22Rv1 (cell line): ENCODE measurements at regions not wholly inside any gene's neighbourhood (a gene's known extent, or its start where the extent isn't known, plus 50 kb on each side); places are given as distances from the start of the nearest gene placed in this dataset.
"Not testable (repeated sequence)": the region's sequence is repeated elsewhere in the genome, so short reads cannot be mapped to it uniquely, and the experiment has no call there.

ENCODE experiments used
- H3K27ac ChIP-seq: fragments of 450-650 bp; 2 replicates; pipeline ENCODE4 v1.5.1; 2017
- CTCF ChIP-seq: fragments of 450-650 bp; IDR thresholded peaks from 2 replicates; pipeline ENCODE4 v1.5.1; 2017; ENCODE audit warnings: mild to moderate bottlenecking
- ZFX ChIP-seq: fragments of 450-650 bp; IDR thresholded peaks from 2 replicates; pipeline ENCODE4 v1.6.1; 2017; ENCODE audit warnings: antibody characterized with exemption, borderline replicate concordance

GRCh38 chr21:18723171-18723570 lies 319.6 kb upstream of the TMPRSS15 start:
- H3K27ac ChIP-seq = no peak overlapping the region
- TF ChIP-seq CTCF = no peak

GRCh38 chr21:18725653-18726052 lies 322.1 kb upstream of the TMPRSS15 start:
- TF ChIP-seq CTCF = peak; percentile 54
- no peak for TF ChIP-seq ZFX
- no peak overlapping the region for H3K27ac ChIP-seq

- TF ChIP-seq CTCF = no peak
- TF ChIP-seq ZFX = no peak
- H3K27ac ChIP-seq = no peak overlapping the region
Measured at GRCh38 chr21:18741954-18742353, 338.4 kb upstream of the TMPRSS15 start.

GRCh38 chr21:18743531-18743930 lies 339.9 kb upstream of the TMPRSS15 start:
- H3K27ac ChIP-seq = no peak overlapping the region
- TF ChIP-seq CTCF (no peak), ZFX (no peak)

- H3K27ac ChIP-seq = no peak overlapping the region
- TF ChIP-seq ZFX (no peak), CTCF (no peak)
Measured at GRCh38 chr21:18744840-18745239, 341.3 kb upstream of the TMPRSS15 start.

- not testable (repeated sequence) for H3K27ac ChIP-seq
Measured at GRCh38 chr21:18752894-18753293, 349.3 kb upstream of the TMPRSS15 start.

GRCh38 chr21:18756272-18756671 lies 352.7 kb upstream of the TMPRSS15 start:
- H3K27ac ChIP-seq = not testable (repeated sequence)

- no peak overlapping the region for H3K27ac ChIP-seq
- no peak for TF ChIP-seq ZFX
- TF ChIP-seq CTCF = no peak
Measured at GRCh38 chr21:18759267-18759666, 355.7 kb upstream of the TMPRSS15 start.

GRCh38 chr21:18759751-18760161 lies 356.2 kb upstream of the TMPRSS15 start:
- no peak for TF ChIP-seq CTCF
- TF ChIP-seq ZFX = no peak
- no peak overlapping the region for H3K27ac ChIP-seq
